ENCODE measurements at regions not wholly inside any gene's neighbourhood (a gene's known extent, or its start where the extent isn't known, plus 50 kb on each side); places are given as distances from the start of the nearest gene placed in this dataset.

DNA sequence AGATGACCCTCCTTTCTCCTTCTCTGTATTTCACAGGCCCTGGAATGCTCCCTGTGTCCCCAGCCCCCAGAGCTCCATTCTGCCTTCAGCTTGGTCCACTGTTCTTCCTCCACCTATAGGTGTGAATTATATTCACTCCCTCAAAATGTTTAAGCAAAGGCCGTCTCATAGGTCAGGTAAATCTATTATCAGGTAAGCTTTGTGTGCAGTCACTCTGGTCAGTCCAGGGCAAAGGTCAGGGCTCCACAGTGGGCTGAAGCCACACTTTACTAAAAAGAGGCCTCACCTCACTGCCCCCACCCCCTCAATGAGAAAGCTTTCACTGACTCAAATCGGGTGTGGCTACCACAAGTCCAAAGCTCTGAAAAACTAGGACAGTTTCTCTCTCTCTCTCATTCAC lies 65.9 kb downstream of the DNTTIP2 start:
- no peaks in the 10 kb centered on the region for H3K9me2 ChIP-seq (replicated peaks; ENCODE audit: insufficient read depth, low read length)

DNA sequence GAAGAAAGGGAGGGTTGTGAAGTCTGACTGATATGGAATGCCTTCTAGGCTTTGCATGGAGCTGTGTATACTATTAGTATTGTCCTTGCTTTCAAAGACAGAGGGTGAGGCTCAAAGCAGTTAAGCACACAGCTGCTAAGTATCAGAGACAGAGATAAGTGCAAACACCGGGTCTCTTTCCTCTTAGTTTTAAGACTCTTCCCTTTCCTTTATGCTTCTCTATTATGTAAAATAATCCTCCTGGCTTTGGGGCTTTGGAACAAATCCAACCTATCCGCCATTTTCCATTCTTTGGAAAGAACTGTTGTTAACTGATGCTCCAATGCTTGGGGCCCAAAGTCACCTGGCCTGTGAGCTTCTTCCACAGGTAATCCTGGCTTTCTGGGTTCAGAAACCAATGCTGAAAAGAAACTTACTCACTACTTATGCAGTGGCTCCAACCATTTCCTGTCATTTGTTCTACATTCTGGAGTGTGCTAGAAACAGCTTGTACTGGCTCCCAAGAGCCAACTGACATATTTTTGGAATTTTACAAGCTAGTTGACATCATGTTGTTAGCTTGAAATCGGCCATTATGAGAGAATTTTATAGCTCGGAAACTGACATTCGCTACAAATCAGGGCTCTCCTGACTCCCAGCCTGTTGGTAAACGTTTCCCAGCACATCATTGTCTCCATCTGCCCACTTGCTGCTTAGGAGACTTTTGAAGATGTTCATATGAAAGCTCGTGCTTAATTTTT lies 67.5 kb downstream of the DNTTIP2 start:
- Histone ChIP-seq H3K36me3 (ENCODE audit: low read length) (no peaks in the 10 kb centered on the region), H3K4me2 (ENCODE audit: low read depth, low read length, poor library complexity, severe bottlenecking) (no peak overlapping the region), H3K27me3 (ENCODE audit: low read length) (no peaks in the 10 kb centered on the region), H3K9me2 (replicated peaks; ENCODE audit: insufficient read depth, low read length) (no peaks in the 10 kb centered on the region), H3F3A (ENCODE audit: insufficient read depth) (no peaks in the 10 kb centered on the region), H3K9ac (ENCODE audit: low read length) (no peak overlapping the region), H4K20me1 (ENCODE audit: low read depth, low read length) (no peaks in the 10 kb centered on the region), H3K9me3 (ENCODE audit: insufficient read depth, low read length) (no peaks in the 10 kb centered on the region), H3K27ac (ENCODE audit: low read depth, low read length) (no peak overlapping the region), H3K79me2 (ENCODE audit: insufficient read depth, low read length) (no peaks in the 10 kb centered on the region), H3K4me3 (ENCODE audit: insufficient read depth, low read length, poor library complexity, severe bottlenecking) (no peak overlapping the region), H2AFZ (ENCODE audit: low read depth, low read length, severe bottlenecking) (no peak overlapping the region)
- TF ChIP-seq EZH2phosphoT487 (conservative IDR thresholded peaks at IDR 0.05; ENCODE audit: low read length): no peak
- TF ChIP-seq, protein P1, sequence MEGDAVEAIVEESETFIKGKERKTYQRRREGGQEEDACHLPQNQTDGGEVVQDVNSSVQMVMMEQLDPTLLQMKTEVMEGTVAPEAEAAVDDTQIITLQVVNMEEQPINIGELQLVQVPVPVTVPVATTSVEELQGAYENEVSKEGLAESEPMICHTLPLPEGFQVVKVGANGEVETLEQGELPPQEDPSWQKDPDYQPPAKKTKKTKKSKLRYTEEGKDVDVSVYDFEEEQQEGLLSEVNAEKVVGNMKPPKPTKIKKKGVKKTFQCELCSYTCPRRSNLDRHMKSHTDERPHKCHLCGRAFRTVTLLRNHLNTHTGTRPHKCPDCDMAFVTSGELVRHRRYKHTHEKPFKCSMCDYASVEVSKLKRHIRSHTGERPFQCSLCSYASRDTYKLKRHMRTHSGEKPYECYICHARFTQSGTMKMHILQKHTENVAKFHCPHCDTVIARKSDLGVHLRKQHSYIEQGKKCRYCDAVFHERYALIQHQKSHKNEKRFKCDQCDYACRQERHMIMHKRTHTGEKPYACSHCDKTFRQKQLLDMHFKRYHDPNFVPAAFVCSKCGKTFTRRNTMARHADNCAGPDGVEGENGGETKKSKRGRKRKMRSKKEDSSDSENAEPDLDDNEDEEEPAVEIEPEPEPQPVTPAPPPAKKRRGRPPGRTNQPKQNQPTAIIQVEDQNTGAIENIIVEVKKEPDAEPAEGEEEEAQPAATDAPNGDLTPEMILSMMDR (IDR thresholded peaks at IDR 0.05; ENCODE audit: insufficient read depth, low read length, poor library complexity, severe bottlenecking): no peak

More for the DNA sequence above, 65.9 kb downstream of the DNTTIP2 start:
- Histone ChIP-seq H3K4me2 (ENCODE audit: low read depth, low read length, poor library complexity, severe bottlenecking) (no peak overlapping the region), H3K9ac (ENCODE audit: low read length) (no peak overlapping the region), H3K27me3 (ENCODE audit: low read length) (no peaks in the 10 kb centered on the region), H3F3A (ENCODE audit: insufficient read depth) (no peaks in the 10 kb centered on the region), H4K20me1 (ENCODE audit: low read depth, low read length) (no peaks in the 10 kb centered on the region), H3K9me3 (ENCODE audit: insufficient read depth, low read length) (no peaks in the 10 kb centered on the region), H3K36me3 (ENCODE audit: low read length) (no peaks in the 10 kb centered on the region), H3K27ac (ENCODE audit: low read depth, low read length) (no peak overlapping the region), H3K4me3 (ENCODE audit: insufficient read depth, low read length, poor library complexity, severe bottlenecking) (no peak overlapping the region), H3K79me2 (ENCODE audit: insufficient read depth, low read length) (no peaks in the 10 kb centered on the region), H2AFZ (ENCODE audit: low read depth, low read length, severe bottlenecking) (no peak overlapping the region)
- TF ChIP-seq EZH2phosphoT487 (conservative IDR thresholded peaks at IDR 0.05; ENCODE audit: low read length): no peak
- TF ChIP-seq, protein P1 (IDR thresholded peaks at IDR 0.05; ENCODE audit: insufficient read depth, low read length, poor library complexity, severe bottlenecking): no peak

DNA sequence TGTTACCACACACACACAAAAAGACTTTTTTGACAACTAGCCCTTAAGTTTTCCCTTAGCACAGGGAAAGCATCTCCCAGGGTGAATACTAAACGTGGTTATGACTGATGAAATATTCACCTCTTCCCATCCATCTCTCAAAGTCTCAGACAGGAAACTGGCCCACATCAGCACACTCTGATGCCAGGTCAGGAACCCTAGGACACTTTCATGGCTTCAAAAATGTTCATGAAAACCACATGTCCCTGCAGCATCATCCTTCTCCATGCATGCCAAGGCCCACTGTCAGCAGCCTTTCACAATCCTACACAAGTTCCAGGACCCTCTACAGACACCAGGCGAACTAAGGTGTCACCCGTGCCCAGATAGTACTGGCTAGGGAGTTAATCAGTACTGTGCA lies 68.7 kb downstream of the DNTTIP2 start:
- H4K20me1 ChIP-seq (ENCODE audit: low read depth, low read length): no peaks in the 10 kb centered on the region
- H3K9me2 ChIP-seq (replicated peaks; ENCODE audit: insufficient read depth, low read length): no peaks in the 10 kb centered on the region
- no peak overlapping the region for H3K9ac ChIP-seq (ENCODE audit: low read length)
- no peak overlapping the region for H3K4me3 ChIP-seq (ENCODE audit: insufficient read depth, low read length, poor library complexity, severe bottlenecking)
- no peaks in the 10 kb centered on the region for H3K9me3 ChIP-seq (ENCODE audit: insufficient read depth, low read length)
- H2AFZ ChIP-seq (ENCODE audit: low read depth, low read length, severe bottlenecking): no peak overlapping the region
- H3K27me3 ChIP-seq (ENCODE audit: low read length): no peaks in the 10 kb centered on the region
- TF ChIP-seq EZH2phosphoT487 (conservative IDR thresholded peaks at IDR 0.05; ENCODE audit: low read length): no peak
- TF ChIP-seq, protein P1 (IDR thresholded peaks at IDR 0.05; ENCODE audit: insufficient read depth, low read length, poor library complexity, severe bottlenecking): no peak
- H3K27ac ChIP-seq (ENCODE audit: low read depth, low read length): no peak overlapping the region
- H3F3A ChIP-seq (ENCODE audit: insufficient read depth): no peaks in the 10 kb centered on the region
- no peaks in the 10 kb centered on the region for H3K79me2 ChIP-seq (ENCODE audit: insufficient read depth, low read length)
- H3K36me3 ChIP-seq (ENCODE audit: low read length): no peaks in the 10 kb centered on the region
- H3K4me2 ChIP-seq (ENCODE audit: low read depth, low read length, poor library complexity, severe bottlenecking): no peak overlapping the region
